AG09319 (cell line): ENCODE measurements at regions not wholly inside any gene's neighbourhood (a gene's known extent, or its start where the extent isn't known, plus 50 kb on each side); places are given as distances from the start of the nearest gene placed in this dataset.
"Not testable (repeated sequence)": the region's sequence is repeated elsewhere in the genome, so short reads cannot be mapped to it uniquely, and the experiment has no call there.

Source experiments
- DNase-seq: peaks from one replicate; pipeline ENCODE4 v3.0.0-alpha.2; 2010; ENCODE audit warnings: low read depth; ENCODE audit errors: extremely low read depth
- CTCF ChIP-seq: IDR thresholded peaks from 2 replicates; pipeline ENCODE4 v1.5.1; 2011; ENCODE audit warnings: low read depth, mild to moderate bottlenecking, inconsistent platforms, low read length, moderate library complexity

DNA sequence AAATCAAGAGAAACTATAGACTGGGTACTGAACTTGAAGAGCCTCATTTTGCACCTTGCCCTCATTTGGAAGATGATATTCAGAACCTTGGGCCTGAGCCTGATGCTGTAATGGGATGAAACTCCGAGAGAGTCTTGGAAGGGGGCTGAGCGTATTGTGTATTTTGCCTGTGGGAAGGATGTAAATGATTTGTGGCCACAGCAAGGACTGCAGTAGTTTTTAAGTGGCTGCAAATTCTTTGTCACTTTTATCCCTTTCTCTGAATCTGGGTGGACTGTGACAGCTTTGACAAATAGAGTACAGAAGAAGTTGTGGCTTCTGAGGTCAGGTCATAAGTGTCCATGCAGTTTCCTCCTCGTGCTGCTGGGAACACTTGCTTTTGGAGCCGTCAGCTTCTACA is 221.2 kb downstream of the ADRA2A start:
- DNase-seq, result no peak
- no peak for TF ChIP-seq CTCF

DNA sequence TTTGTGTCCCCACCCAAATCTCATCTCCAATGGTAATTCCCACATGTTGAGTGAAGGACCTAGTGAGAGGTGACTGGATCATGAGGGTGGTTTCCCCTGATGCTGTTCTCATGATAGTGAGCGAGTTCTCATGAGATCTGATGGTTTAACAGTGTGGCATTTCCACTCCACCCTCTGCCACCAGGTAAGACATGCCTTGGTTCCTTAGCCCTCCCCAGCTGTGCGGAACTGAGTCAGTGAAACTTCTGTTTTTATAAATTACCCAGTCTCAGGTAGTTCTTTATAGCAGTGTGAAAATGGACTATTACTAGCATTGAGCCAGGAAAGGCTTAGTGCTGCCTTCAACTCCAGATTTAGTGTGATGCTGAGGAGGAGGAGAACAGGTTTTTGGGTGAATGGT is 222.2 kb downstream of the ADRA2A start:
- no peak for DNase-seq
- no peak for TF ChIP-seq CTCF

DNA sequence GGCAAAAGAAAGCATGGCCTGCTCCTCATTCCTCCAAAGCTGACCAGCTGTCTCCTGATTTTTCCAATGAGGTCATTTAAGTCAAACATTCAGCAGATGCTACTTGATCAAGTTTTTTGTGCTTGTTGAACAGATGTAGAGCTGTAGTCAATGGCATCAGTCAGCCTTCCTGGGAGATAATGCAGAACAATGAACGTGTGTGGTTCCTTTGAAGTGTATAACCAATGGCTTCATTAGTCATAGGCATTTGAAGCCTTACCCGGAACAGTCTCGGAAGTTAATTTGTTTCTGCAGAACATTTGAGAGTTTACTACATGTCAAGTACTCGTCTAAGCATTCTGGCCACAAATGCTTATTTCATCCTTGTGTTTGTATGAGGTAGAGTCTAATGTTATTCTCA is 227.1 kb downstream of the ADRA2A start:
- TF ChIP-seq CTCF, result no peak
- DNase-seq, result no peak

DNA sequence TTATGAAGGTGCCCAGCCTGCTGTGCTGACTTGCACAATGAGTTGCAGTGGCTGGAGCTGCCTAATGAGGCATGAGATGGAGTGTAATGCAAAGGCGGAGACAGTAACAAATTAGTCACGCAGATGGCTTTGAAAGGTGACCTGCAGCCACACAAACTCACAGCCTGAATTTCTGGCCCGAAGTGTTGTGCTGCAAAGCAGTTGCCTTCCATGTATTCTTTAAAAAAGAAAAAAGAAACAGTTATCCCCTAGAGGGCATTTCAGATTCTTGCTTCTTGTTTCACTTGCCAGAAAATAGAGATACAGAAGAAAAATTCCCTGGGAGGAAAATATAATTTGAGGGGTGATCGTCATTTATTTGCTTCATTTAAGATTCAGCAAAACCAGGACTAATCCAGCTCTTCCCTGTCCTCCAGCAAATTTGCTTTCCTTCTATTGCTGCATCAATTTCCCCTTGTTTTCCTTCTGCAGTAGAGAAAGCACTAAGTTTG is 239.9 kb downstream of the ADRA2A start:
- DNase-seq, result no peak
- TF ChIP-seq CTCF, result no peak

- no peak for TF ChIP-seq CTCF
Measured at GRCh38 chr10:111319866-111320265, 243.0 kb downstream of the ADRA2A start.

GRCh38 chr10:111323389-111323966 is 246.6 kb downstream of the ADRA2A start:
- no peak for DNase-seq
- no peak for TF ChIP-seq CTCF

More at GRCh38 chr10:111319866-111320265, 243.0 kb downstream of the ADRA2A start:
- DNase-seq, result no peak

GRCh38 chr10:111332174-111332573 is 255.3 kb downstream of the ADRA2A start:
- DNase-seq, result not testable (repeated sequence)

GRCh38 chr10:111335826-111336225 is 259.0 kb downstream of the ADRA2A start:
- no peak for DNase-seq

More at GRCh38 chr10:111335826-111336225, 259.0 kb downstream of the ADRA2A start:
- no peak for TF ChIP-seq CTCF
